ENCODE measurements at regions not wholly inside any gene's neighbourhood (a gene's known extent, or its start where the extent isn't known, plus 50 kb on each side); places are given as distances from the start of the nearest gene placed in this dataset.

- H3K36me3 ChIP-seq (replicated peaks in 1 of 2) = no peaks in the 10 kb centered on the region
- H3K4me3 ChIP-seq = no peak overlapping the region
- H3K4me1 ChIP-seq (replicated peaks in 1 of 2) = no peaks in the 10 kb centered on the region
- no peaks in the 10 kb centered on the region for H3K9me3 ChIP-seq (replicated peaks in 1 of 3)
- no peaks in the 10 kb centered on the region for H3K27me3 ChIP-seq
- 88 to 100% (median 96%) methylated on average over 1 of the region's 1 CpG for WGBS, 4 donors
- no peak for TF ChIP-seq POLR2A (IDR thresholded peaks at IDR 0.05)
- intact Hi-C loops (cut with DNase I) = no loop called here
- H3K27ac ChIP-seq = no peak overlapping the region
- DNase-seq = no peak
These were observed 80.2 kb upstream of the PPP2R5A start for GRCh38 chr1:212205006-212205405.

- TF ChIP-seq CTCF (IDR thresholded peaks at IDR 0.05) = no peak
- no peak for TF ChIP-seq POLR2A (IDR thresholded peaks at IDR 0.05)
- Histone ChIP-seq H3K27ac (no peak overlapping the region), H3K4me3 (no peak overlapping the region), H3K36me3 (replicated peaks in 1 of 2) (no peaks in the 10 kb centered on the region), H3K27me3 (no peaks in the 10 kb centered on the region), H3K9me3 (replicated peaks in 1 of 3) (no peaks in the 10 kb centered on the region), H3K4me1 (replicated peaks in 1 of 2) (no peaks in the 10 kb centered on the region)
- WGBS, 4 donors = 79 to 93% (median 84%) methylated on average over 5 of the region's 5 CpGs
- DNase-seq = no peak
- intact Hi-C loops (cut with DNase I) = no loop called here
These were observed 79.4 kb upstream of the PPP2R5A start for GRCh38 chr1:212205843-212206242.

- H3K4me3 ChIP-seq = no peak overlapping the region
- TF ChIP-seq POLR2A (IDR thresholded peaks at IDR 0.05) (no peak), CTCF (IDR thresholded peaks at IDR 0.05) (no peak)
- DNase-seq = no peak
- no peaks in the 10 kb centered on the region for H3K27me3 ChIP-seq
- no peaks in the 10 kb centered on the region for H3K9me3 ChIP-seq (replicated peaks in 1 of 3)
- intact Hi-C loops (cut with DNase I) = no loop called here
- H3K36me3 ChIP-seq (replicated peaks in 1 of 2) = no peaks in the 10 kb centered on the region
- no peaks in the 10 kb centered on the region for H3K4me1 ChIP-seq (replicated peaks in 1 of 2)
- H3K27ac ChIP-seq = no peak overlapping the region
- WGBS, 4 donors = 83 to 90% (median 90%) methylated on average over 6 of the region's 6 CpGs
These were observed 78.1 kb upstream of the PPP2R5A start for GRCh38 chr1:212207118-212207517.

- no peak for DNase-seq
- intact Hi-C loops (cut with DNase I) = no loop called here
- no peak overlapping the region for H3K27ac ChIP-seq
- TF ChIP-seq POLR2A (IDR thresholded peaks at IDR 0.05) = no peak
- TF ChIP-seq CTCF (IDR thresholded peaks at IDR 0.05) = no peak
- H3K36me3 ChIP-seq (replicated peaks in 1 of 2) = no peaks in the 10 kb centered on the region
- H3K4me1 ChIP-seq (replicated peaks in 1 of 2) = no peaks in the 10 kb centered on the region
- no peaks in the 10 kb centered on the region for H3K9me3 ChIP-seq (replicated peaks in 1 of 3)
- H3K4me3 ChIP-seq = no peak overlapping the region
- no peaks in the 10 kb centered on the region for H3K27me3 ChIP-seq
- 82 to 90% (median 83%) methylated on average over 5 of the region's 5 CpGs for WGBS, 4 donors
These were observed 77.2 kb upstream of the PPP2R5A start for GRCh38 chr1:212207822-212208520.

GRCh38 chr1:212208978-212209644, 76.1 kb upstream of the PPP2R5A start:
- Histone ChIP-seq H3K4me1 (replicated peaks in 1 of 2) (no peaks in the 10 kb centered on the region), H3K9me3 (replicated peaks in 1 of 3) (no peaks in the 10 kb centered on the region), H3K4me3 (no peak overlapping the region), H3K27me3 (no peaks in the 10 kb centered on the region), H3K27ac (no peak overlapping the region), H3K36me3 (replicated peaks in 1 of 2) (no peaks in the 10 kb centered on the region)
- no peak for DNase-seq
- intact Hi-C loops (cut with DNase I) = no loop called here
- TF ChIP-seq CTCF (IDR thresholded peaks at IDR 0.05) (no peak), POLR2A (IDR thresholded peaks at IDR 0.05) (no peak)
- 53 to 80% (median 73%) methylated on average over 2 of the region's 2 CpGs for WGBS, 4 donors
